Skeletal muscle cell (primary cell): ENCODE measurements at regions not wholly inside any gene's neighbourhood (a gene's known extent, or its start where the extent isn't known, plus 50 kb on each side); places are given as distances from the start of the nearest gene placed in this dataset.

Experiments used
- DNase-seq: peaks from one replicate; pipeline ENCODE4 v3.0.0-alpha.2; 2010; ENCODE audit warnings: low read depth
- H3K4me3 ChIP-seq: 2 replicates; pipeline ENCODE4 v1.5.1; 2011; ENCODE audit warnings: low read depth, mild to moderate bottlenecking, control low read depth, low read length, moderate library complexity

GRCh38 chr2:220452561-220452960, 825.1 kb downstream of the SLC4A3 start:
- DNase-seq = no peak
- H3K4me3 ChIP-seq = no peak overlapping the region

GRCh38 chr2:220455351-220455990, 828.0 kb downstream of the SLC4A3 start:
- no peak for DNase-seq
- no peak overlapping the region for H3K4me3 ChIP-seq

DNA sequence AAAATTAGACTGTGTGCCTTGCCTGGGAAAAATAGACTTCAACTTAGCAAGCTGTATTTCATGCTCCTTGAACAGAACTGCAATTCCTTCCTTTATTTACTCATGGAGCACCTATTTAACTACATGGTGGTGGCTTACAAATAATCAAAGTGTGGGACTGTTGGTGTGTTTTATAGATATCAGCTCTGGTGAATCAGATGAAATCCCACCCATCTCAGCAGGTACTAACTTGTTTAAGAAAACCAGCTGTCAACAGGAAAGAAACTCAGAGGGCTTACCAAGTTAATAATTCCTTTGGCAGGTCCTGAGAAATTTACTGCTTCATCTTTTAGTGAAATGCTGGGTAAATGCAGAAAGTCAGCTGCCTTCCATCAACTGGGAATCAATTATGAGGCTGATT, 830.6 kb downstream of the SLC4A3 start:
- no peak overlapping the region for H3K4me3 ChIP-seq
- no peak for DNase-seq

DNA sequence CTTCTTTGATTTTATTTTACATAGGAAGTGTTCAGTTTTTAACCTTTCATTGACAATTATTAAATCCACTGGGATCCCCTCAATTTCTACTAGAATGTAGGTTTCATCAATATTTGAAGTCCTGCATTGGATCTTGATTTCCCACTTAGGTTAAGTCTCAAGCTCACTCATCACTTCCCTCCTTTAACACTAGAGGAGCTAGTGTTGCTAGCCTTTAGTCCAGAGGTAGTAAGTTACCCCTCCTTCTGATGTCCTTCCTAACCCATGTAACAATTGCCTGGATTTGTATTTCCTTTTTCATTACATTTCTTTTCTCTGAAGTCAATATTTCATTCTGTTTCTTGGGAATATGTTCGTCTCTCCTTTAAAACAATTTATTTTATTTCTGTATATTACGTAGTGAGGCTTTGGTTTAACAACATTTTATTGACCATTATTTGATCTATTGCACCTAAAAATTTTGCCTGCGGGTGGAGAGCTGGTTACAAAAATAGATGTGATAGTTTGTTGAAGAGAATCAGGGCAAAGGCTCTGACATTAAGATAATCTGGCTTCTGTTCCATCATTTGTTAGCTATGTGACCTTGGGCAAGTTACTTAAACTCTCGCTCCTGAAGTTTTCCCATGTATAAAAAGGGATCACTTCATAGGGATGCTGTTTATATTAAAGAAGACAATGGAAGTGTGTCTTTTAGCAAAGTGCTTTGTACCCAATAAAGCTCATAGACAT, 833.0 kb downstream of the SLC4A3 start:
- DNase-seq = no peak

GRCh38 chr2:220463876-220464275, 836.4 kb downstream of the SLC4A3 start:
- H3K4me3 ChIP-seq = no peak overlapping the region
- no peak for DNase-seq

More for the DNA sequence above, 833.0 kb downstream of the SLC4A3 start:
- H3K4me3 ChIP-seq = no peak overlapping the region

DNA sequence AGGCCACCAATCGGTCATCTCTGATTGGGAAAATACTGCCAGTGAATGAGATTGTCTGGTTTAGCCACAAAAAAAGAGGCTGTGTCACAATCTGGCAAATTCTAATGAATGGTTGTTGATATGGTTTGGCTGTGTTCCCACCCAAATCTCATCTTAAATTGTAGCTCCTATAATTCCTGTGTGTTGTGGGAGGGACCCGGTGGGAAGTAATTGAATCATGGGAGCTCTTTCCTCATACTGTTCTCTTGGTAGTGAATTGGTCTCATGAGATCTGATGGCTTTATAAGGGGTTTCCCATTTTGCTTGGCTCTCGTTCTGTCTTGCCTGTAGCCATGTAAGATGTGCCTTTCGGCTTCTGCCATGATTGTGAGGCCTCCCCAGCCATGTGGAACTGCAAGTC, 838.3 kb downstream of the SLC4A3 start:
- H3K4me3 ChIP-seq = no peak overlapping the region
- DNase-seq = no peak

GRCh38 chr2:220466251-220466691, 838.8 kb downstream of the SLC4A3 start:
- H3K4me3 ChIP-seq = no peak overlapping the region
- DNase-seq = no peak

DNA sequence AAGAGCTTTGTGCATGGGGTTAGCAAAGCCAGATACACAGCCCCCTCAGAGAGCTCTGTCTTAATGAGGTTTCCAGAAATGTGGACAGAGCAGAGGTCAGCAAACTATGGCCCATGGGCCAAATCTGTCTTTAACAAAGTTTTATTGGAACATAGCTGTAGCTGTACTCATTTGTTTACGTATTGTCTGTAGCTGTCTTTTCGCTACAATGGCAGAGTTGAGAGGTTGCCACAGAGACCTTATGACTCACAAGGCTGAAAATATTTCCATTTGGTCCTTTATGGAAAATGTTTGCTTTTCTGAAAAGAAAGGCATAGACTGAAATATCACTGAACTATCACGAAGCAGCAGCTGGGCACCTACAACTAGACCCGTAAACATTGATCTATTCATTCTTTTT, 841.8 kb downstream of the SLC4A3 start:
- H3K4me3 ChIP-seq = no peak overlapping the region
- DNase-seq = no peak

DNA sequence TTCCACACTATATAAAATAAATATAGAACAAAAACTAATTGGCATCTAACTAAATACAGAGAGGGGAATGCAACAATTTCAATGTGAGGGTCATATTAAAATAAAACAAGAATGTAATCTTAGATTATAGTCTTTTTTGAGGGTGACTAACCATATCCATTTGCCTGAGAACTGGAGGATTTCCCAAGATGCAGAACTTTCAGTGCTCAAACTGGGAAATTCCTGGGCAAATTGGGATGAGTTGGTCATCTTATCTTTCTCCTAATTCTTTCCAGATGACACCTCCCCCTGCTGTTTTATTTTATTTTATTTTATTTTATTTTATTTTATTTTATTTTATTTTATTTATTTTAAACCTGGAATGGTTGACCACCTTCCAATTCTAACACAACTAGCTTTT, 846.2 kb downstream of the SLC4A3 start:
- H3K4me3 ChIP-seq = no peak overlapping the region

GRCh38 chr2:220476877-220477276, 849.4 kb downstream of the SLC4A3 start:
- no peak for DNase-seq
- no peak overlapping the region for H3K4me3 ChIP-seq

More for the DNA sequence above, 846.2 kb downstream of the SLC4A3 start:
- DNase-seq = no peak

DNA sequence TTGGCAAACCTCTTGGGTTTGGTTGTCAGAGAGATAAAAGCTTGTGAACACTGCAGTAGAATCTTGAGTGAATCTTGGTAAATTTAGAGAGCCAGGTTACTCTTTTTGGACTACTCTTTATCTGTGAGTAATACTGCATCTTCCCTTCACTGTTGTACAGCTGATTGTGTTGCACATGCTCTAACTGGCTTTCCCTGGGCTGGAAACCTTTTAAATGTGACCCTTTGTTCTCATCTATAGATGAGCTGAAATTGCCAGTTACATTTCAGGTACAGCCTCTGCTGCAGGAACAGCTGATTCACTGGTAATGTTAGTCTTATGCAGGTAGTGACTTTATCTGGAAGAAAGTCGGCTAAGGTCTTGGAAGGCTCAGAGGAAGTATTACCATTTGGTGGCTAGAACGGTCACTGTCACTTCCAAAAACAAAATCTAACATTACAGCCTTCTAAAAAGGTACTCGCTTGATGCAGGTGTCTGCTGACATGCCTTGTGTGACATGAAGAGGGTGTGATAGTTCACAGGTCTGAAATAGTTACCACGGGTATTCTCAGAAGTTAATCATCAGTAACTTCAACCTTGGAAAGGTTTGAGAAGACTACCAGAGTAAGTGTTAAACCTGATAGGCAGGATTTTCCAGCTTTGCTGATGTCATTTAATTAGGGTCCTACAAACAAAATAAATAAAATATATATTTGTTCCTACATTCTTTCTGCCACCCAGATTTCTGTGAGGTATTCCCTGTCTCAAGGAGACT, 851.1 kb downstream of the SLC4A3 start:
- DNase-seq = no peak
- H3K4me3 ChIP-seq = no peak overlapping the region

DNA sequence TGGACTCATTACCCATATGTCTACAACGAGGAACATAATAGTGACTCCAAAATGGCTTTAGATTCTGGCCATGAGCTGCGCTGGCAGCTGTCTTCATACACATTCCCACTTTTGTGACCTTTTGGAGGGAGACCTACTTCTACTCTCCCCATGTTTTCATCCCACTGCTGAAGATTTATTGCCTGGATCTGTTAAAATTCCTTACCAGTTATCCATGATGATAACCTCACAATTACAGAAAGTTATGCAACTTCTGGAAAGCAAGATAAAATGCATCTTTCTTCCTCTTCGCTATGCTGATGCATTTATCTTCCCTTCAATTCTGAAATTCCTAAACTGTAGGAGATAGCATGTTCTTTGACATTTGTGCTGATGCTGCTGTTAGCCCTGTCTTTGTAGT, 855.3 kb downstream of the SLC4A3 start:
- no peak for DNase-seq
- no peak overlapping the region for H3K4me3 ChIP-seq

DNA sequence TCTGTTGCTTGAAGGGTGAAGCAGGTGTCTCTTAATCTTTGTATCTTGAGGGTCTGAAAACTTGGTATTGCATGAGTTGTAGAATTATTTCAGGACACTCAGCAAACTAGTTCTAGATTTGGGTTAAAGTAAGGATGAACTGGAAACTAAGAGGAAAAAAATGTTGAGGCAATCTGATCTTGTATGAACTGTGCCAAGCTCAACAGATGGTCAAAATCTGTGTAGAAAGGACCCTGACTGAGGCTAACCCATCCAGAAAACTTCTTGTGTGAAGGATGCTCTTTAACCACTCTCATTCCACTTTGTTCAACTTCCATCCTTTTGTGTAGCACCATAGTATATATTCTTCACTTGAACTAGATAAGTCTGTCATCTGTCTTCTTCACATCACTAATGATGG, 861.7 kb downstream of the SLC4A3 start:
- H3K4me3 ChIP-seq = no peak overlapping the region
- no peak for DNase-seq

DNA sequence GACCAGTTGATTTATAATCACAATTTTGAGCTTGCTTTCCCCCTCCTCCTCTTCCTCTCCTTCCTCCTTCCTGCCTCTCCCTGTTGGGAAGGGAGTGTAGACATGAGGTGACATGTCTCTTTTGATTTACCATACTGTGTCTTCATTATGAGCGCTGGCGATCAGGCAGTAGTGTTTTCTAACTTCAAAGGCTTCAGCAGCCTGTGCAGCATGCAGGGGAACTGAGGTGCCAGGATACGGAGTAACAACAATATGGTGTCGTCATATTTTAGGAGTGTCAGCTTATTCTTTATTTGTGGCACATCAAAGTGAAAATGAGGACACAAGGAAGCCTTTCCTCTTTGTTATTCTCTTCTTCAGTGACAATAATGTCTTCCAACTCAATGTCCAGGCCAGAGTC, 864.2 kb downstream of the SLC4A3 start:
- H3K4me3 ChIP-seq = no peak overlapping the region

DNA sequence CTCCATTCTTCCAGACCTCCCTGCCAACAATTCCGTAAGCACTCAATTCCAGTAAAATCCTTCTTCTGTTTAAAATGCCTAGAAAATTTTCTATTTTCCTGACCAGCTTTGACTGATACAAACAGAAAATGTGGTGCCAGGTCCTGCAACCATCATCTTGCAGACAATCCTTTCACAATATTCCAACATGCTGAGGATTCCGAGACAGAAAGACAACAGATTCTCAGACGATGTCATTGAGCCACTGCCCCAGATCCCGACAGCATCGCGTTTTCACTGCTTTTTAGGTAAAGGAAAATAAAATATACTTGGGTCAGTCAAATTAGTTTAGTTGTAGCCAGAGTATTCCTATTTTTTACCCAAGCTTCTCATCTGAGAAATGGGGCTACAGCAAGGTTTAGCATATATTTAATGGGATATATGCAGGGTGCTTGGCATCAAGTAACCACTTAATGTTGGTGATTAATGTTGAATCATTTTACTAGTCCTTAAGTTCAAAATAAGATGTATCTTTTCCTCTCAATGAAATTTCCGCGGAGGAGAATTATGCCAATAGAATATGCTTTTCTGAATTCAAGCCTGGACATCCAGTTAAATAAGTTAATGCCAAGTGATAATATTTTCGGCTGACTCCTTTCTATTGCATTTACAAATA, 866.6 kb downstream of the SLC4A3 start:
- H3K4me3 ChIP-seq = no peak overlapping the region
- DNase-seq = no peak

More for the DNA sequence above, 864.2 kb downstream of the SLC4A3 start:
- no peak for DNase-seq

- H3K4me3 ChIP-seq = no peak overlapping the region
- no peak for DNase-seq
These were observed 869.1 kb downstream of the SLC4A3 start for GRCh38 chr2:220496513-220496912.

DNA sequence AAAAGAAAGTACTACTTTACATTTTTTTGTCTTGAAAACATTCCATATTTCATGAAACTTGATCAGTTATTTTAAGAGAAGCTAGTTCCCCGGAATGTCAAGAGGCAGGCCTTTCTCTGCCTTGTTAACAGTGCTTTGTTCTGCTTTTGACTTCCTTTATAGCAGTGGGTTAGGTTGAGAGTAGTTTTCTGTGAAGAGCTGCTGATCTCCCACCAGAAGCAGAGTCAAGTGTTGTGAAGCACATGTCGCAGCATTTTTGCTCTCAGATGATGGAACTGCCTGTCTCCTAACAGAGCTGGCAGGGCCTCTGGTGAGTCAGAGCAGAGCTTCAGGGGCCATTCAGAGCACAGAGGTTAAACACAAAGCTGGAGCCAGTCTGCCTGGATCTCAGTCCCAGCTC, 871.8 kb downstream of the SLC4A3 start:
- no peak overlapping the region for H3K4me3 ChIP-seq
- peak; percentile 42 for DNase-seq

- H3K4me3 ChIP-seq = no peak overlapping the region
- DNase-seq = no peak
These were observed 875.1 kb downstream of the SLC4A3 start for GRCh38 chr2:220502539-220502938.

DNA sequence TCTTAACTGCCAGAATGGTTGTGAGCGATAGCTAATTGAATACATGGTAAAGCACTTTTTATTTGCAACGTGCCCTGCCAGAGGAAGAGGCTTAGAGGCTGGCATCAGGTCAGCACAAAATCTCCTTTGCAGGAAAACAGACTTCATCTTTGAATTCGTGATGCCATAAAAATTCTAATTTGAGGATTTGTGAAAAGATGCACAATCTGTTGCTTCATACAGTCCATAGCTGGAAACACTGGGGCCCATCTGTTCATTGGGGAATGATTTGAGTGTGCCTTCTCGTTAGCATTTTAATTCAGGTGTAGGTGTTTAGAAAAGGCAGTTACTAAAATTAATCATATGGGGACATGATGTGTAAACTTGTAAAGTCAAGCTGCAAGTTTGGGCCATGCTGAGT, 876.0 kb downstream of the SLC4A3 start:
- no peak for DNase-seq

GRCh38 chr2:220504938-220505503, 877.6 kb downstream of the SLC4A3 start:
- DNase-seq = peak; percentile 16
- H3K4me3 ChIP-seq = no peak overlapping the region

More for the DNA sequence above, 876.0 kb downstream of the SLC4A3 start:
- no peak overlapping the region for H3K4me3 ChIP-seq
